ENCODE measurements at regions not wholly inside any gene's neighbourhood (a gene's known extent, or its start where the extent isn't known, plus 50 kb on each side); places are given as distances from the start of the nearest gene placed in this dataset.

DNA sequence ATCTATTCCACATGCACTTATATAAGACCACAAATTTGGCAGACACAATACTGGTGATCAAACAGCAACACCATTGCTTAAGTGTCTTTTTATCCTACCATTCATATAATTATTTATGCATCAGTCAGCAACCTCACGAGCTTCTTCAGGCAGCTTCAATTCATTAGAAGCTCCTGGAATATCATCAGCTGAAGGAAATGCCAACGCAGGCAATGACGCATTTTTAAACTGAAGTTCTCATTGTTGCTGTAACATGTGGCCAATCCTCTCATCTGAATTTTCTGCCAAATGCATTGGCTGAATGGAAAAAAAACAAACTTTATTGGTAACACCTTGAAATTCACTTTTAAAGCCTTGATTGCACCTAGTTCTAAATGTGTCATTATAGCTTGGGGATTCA lies 376.4 kb upstream of the RGMB start:
- DNase-seq (ENCODE audit: extremely low spot score, unreplicated experiment), result no peak
- Mint-ChIP-seq H3K27ac (ENCODE audit: unreplicated experiment) (no peak overlapping the region), H3K36me3 (ENCODE audit: unreplicated experiment) (no peaks in the 10 kb centered on the region), H3K27me3 (ENCODE audit: unreplicated experiment) (no peaks in the 10 kb centered on the region), H3K9me3 (ENCODE audit: unreplicated experiment) (no peaks in the 10 kb centered on the region), H3K4me1 (ENCODE audit: unreplicated experiment) (peaks cover 3% of the 10 kb centered on the region), H3K4me3 (ENCODE audit: unreplicated experiment) (no peak overlapping the region)
- TF ChIP-seq, protein P1, sequence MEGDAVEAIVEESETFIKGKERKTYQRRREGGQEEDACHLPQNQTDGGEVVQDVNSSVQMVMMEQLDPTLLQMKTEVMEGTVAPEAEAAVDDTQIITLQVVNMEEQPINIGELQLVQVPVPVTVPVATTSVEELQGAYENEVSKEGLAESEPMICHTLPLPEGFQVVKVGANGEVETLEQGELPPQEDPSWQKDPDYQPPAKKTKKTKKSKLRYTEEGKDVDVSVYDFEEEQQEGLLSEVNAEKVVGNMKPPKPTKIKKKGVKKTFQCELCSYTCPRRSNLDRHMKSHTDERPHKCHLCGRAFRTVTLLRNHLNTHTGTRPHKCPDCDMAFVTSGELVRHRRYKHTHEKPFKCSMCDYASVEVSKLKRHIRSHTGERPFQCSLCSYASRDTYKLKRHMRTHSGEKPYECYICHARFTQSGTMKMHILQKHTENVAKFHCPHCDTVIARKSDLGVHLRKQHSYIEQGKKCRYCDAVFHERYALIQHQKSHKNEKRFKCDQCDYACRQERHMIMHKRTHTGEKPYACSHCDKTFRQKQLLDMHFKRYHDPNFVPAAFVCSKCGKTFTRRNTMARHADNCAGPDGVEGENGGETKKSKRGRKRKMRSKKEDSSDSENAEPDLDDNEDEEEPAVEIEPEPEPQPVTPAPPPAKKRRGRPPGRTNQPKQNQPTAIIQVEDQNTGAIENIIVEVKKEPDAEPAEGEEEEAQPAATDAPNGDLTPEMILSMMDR (IDR thresholded peaks at IDR 0.05), result no peak

DNA sequence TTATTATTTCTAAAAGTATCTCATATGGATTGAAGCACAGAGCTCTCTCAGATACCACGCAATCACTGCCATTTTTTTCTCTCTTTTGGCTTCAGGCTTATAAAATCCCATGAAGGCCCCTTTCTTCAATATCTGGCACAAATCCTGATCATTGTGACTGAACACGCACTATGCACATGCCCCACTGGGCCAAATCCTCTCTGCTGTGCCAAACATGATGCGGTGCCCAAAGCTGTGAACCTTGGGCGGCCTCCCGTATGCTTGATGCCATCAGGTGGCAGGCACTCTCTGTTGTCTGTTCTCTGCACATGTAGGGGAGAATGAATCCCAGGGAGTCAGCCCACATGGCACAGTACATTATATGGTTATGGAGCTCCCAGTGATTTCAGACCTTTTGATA lies 375.0 kb upstream of the RGMB start:
- Mint-ChIP-seq H3K27ac (ENCODE audit: unreplicated experiment) (no peak overlapping the region), H3K4me1 (ENCODE audit: unreplicated experiment) (peaks cover 3% of the 10 kb centered on the region), H3K36me3 (ENCODE audit: unreplicated experiment) (no peaks in the 10 kb centered on the region), H3K27me3 (ENCODE audit: unreplicated experiment) (no peaks in the 10 kb centered on the region), H3K4me3 (ENCODE audit: unreplicated experiment) (no peak overlapping the region), H3K9me3 (ENCODE audit: unreplicated experiment) (no peaks in the 10 kb centered on the region)
- DNase-seq (ENCODE audit: extremely low spot score, unreplicated experiment), result no peak
- TF ChIP-seq, protein P1 (IDR thresholded peaks at IDR 0.05), result no peak

DNA sequence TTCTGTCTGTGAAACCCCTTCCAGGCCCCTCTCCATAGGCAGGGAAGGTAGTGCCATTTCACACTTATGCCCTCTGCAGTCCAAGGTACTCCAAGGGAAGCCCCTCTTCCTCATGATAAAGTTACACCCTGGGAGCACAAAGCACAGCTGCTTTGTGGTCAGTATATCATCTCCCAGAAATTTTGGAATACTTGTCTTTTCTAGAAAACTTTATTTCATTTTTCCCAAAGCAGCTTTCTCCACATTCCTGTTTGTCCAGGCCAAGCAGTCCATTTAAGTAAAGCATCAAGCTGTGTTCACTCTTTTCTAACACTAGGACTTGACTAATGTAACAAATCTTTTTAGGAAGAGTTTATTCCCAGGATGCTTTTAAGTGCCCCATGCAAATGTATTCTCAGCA lies 371.8 kb upstream of the RGMB start:
- no peaks in the 10 kb centered on the region for H3K36me3 Mint-ChIP-seq (ENCODE audit: unreplicated experiment)
- TF ChIP-seq, protein P1 (IDR thresholded peaks at IDR 0.05), result no peak
- peaks cover under 1% of the 10 kb centered on the region for H3K9me3 Mint-ChIP-seq (ENCODE audit: unreplicated experiment)
- no peaks in the 10 kb centered on the region for H3K27me3 Mint-ChIP-seq (ENCODE audit: unreplicated experiment)
- peaks cover 7% of the 10 kb centered on the region for H3K4me1 Mint-ChIP-seq (ENCODE audit: unreplicated experiment)
- H3K27ac Mint-ChIP-seq (ENCODE audit: unreplicated experiment), result no peak overlapping the region
- no peak for DNase-seq (ENCODE audit: extremely low spot score, unreplicated experiment)
- no peak overlapping the region for H3K4me3 Mint-ChIP-seq (ENCODE audit: unreplicated experiment)

DNA sequence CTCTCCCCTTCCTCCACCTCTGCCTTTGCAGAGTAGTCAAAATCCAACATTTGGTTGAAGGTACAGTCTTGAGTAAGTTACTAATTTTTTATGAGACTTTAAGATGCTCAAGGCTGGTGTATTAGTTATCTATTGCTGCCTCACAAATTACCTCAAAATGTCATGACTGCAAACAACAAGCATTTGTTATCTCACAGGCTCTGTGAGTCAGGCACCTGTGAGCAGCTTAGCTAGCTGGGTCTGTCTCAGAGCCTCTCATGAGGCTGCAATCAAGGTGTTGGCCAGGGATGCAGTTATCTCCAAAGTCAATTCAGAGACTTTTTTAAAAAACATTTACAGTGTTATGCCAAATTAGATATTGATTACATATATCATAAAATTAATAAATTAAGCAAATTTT lies 371.3 kb upstream of the RGMB start:
- Mint-ChIP-seq H3K4me1 (ENCODE audit: unreplicated experiment) (peaks cover 7% of the 10 kb centered on the region), H3K27me3 (ENCODE audit: unreplicated experiment) (no peaks in the 10 kb centered on the region), H3K9me3 (ENCODE audit: unreplicated experiment) (peaks cover 3% of the 10 kb centered on the region), H3K36me3 (ENCODE audit: unreplicated experiment) (no peaks in the 10 kb centered on the region), H3K4me3 (ENCODE audit: unreplicated experiment) (no peak overlapping the region), H3K27ac (ENCODE audit: unreplicated experiment) (no peak overlapping the region)
- TF ChIP-seq, protein P1 (IDR thresholded peaks at IDR 0.05), result no peak
- DNase-seq (ENCODE audit: extremely low spot score, unreplicated experiment), result no peak

DNA sequence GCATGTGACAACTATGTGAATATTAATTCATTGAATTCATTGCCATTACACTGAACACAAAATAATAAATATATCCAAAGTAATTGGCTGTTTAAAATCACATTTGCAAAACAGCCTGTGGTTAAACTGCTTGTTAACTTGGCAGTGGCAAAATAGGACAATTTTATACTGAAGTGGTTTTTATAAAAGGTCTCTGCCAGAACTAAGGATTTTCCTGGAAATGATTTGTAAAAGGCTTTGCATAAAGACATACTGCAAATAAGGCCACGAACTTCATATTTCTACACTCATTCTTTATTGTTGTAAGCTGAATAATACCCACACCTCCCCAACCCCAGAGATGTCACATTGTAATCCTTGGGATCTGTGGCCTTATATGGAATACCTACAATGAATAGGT lies 370.3 kb upstream of the RGMB start:
- H3K9me3 Mint-ChIP-seq (ENCODE audit: unreplicated experiment), result peaks cover 3% of the 10 kb centered on the region
- TF ChIP-seq, protein P1 (IDR thresholded peaks at IDR 0.05), result no peak
- H3K27ac Mint-ChIP-seq (ENCODE audit: unreplicated experiment), result no peak overlapping the region
- no peak for DNase-seq (ENCODE audit: extremely low spot score, unreplicated experiment)
- H3K4me3 Mint-ChIP-seq (ENCODE audit: unreplicated experiment), result no peak overlapping the region
- H3K36me3 Mint-ChIP-seq (ENCODE audit: unreplicated experiment), result no peaks in the 10 kb centered on the region
- no peaks in the 10 kb centered on the region for H3K27me3 Mint-ChIP-seq (ENCODE audit: unreplicated experiment)
- H3K4me1 Mint-ChIP-seq (ENCODE audit: unreplicated experiment), result peaks cover 7% of the 10 kb centered on the region

Measured in osteocyte (in vitro differentiated cells).